ENCODE measurements at regions not wholly inside any gene's neighbourhood (a gene's known extent, or its start where the extent isn't known, plus 50 kb on each side); places are given as distances from the start of the nearest gene placed in this dataset.
"Not testable (repeated sequence)": the region's sequence is repeated elsewhere in the genome, so short reads cannot be mapped to it uniquely, and the experiment has no call there.

- TF ChIP-seq, protein P1, sequence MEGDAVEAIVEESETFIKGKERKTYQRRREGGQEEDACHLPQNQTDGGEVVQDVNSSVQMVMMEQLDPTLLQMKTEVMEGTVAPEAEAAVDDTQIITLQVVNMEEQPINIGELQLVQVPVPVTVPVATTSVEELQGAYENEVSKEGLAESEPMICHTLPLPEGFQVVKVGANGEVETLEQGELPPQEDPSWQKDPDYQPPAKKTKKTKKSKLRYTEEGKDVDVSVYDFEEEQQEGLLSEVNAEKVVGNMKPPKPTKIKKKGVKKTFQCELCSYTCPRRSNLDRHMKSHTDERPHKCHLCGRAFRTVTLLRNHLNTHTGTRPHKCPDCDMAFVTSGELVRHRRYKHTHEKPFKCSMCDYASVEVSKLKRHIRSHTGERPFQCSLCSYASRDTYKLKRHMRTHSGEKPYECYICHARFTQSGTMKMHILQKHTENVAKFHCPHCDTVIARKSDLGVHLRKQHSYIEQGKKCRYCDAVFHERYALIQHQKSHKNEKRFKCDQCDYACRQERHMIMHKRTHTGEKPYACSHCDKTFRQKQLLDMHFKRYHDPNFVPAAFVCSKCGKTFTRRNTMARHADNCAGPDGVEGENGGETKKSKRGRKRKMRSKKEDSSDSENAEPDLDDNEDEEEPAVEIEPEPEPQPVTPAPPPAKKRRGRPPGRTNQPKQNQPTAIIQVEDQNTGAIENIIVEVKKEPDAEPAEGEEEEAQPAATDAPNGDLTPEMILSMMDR (IDR thresholded peaks at IDR 0.05; ENCODE audit: insufficient read depth in 1 of 2, low read depth in 1 of 2, low read length in 1 of 2, severe bottlenecking in 1 of 2, unreplicated experiment in 1 of 2): no peak
Observed at GRCh38 chr1:30216602-30217001, 506.8 kb downstream of the MATN1 start.

DNA sequence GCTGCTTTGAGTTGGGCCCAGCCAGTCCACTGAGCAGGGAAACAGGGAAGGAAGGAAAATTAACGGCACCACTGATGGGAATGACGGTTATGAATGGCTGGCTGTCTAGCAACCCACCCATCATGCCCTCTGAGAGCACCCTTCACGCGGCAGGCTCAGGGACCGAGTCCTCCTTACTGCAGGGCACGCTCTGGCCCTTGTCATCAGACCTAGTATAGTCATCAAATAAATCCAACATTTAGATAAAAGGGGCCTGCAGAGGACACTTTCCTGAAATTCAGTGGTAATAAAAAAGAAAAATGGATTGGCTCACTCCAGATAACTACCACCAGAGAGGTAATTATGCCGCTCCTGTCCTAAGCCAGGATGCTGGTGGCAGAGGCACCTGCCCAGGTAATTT lies 509.4 kb downstream of the MATN1 start:
- CTCF ChIA-PET: no interaction called here
- BruUV-seq (replicated peaks): no TSS peak
- H3K4me3 Mint-ChIP-seq (ENCODE audit: unreplicated experiment): no peak overlapping the region
- POLR2A ChIA-PET: no interaction called here
- no peak overlapping the region for H3K27ac Mint-ChIP-seq (ENCODE audit: unreplicated experiment)
- H3K36me3 Mint-ChIP-seq (ENCODE audit: insufficient read depth, unreplicated experiment): no peaks in the 10 kb centered on the region
- intact Hi-C loops (cut with micrococcal nuclease; ENCODE audit: unreplicated experiment): no loop called here
- H3K27me3 Mint-ChIP-seq (ENCODE audit: insufficient read depth, unreplicated experiment): peaks cover 6% of the 10 kb centered on the region
- DNase-seq: no peak
- no peak overlapping the region for H3K4me3 ChIP-seq (ENCODE audit: low read depth, low read length)
- H3K4me1 ChIP-seq: no peaks in the 10 kb centered on the region
- H3K36me3 ChIP-seq (ENCODE audit: control insufficient read depth, insufficient read depth, low read length): no peaks in the 10 kb centered on the region
- no peaks in the 10 kb centered on the region for H3K9me3 ChIP-seq
- TF ChIP-seq, protein P1 (IDR thresholded peaks at IDR 0.05; ENCODE audit: insufficient read depth in 1 of 2, low read depth in 1 of 2, low read length in 1 of 2, severe bottlenecking in 1 of 2, unreplicated experiment in 1 of 2): no peak
- H3K27me3 ChIP-seq (replicated peaks; ENCODE audit: control insufficient read depth, insufficient read depth, low read length): no peaks in the 10 kb centered on the region
- no peaks in the 10 kb centered on the region for H3K9me3 Mint-ChIP-seq (ENCODE audit: unreplicated experiment)
- H3K4me1 Mint-ChIP-seq (ENCODE audit: low read depth, unreplicated experiment): no peaks in the 10 kb centered on the region

More at GRCh38 chr1:30216602-30217001, 506.8 kb downstream of the MATN1 start:
- H3K9me3 ChIP-seq: no peaks in the 10 kb centered on the region
- Mint-ChIP-seq H3K27ac (ENCODE audit: unreplicated experiment) (no peak overlapping the region), H3K36me3 (ENCODE audit: insufficient read depth, unreplicated experiment) (no peaks in the 10 kb centered on the region), H3K4me3 (ENCODE audit: unreplicated experiment) (no peak overlapping the region), H3K27me3 (ENCODE audit: insufficient read depth, unreplicated experiment) (peaks cover 12% of the 10 kb centered on the region), H3K9me3 (ENCODE audit: unreplicated experiment) (no peaks in the 10 kb centered on the region), H3K4me1 (ENCODE audit: low read depth, unreplicated experiment) (no peaks in the 10 kb centered on the region)
- no peaks in the 10 kb centered on the region for H3K4me1 ChIP-seq
- intact Hi-C loops (cut with micrococcal nuclease; ENCODE audit: unreplicated experiment): no loop called here
- CTCF ChIA-PET: no interaction called here
- no peak overlapping the region for H3K4me3 ChIP-seq (ENCODE audit: low read depth, low read length)
- no peaks in the 10 kb centered on the region for H3K27me3 ChIP-seq (replicated peaks; ENCODE audit: control insufficient read depth, insufficient read depth, low read length)
- no peak for DNase-seq
- no TSS peak for BruUV-seq (replicated peaks)
- POLR2A ChIA-PET: no interaction called here
- no peaks in the 10 kb centered on the region for H3K36me3 ChIP-seq (ENCODE audit: control insufficient read depth, insufficient read depth, low read length)

DNA sequence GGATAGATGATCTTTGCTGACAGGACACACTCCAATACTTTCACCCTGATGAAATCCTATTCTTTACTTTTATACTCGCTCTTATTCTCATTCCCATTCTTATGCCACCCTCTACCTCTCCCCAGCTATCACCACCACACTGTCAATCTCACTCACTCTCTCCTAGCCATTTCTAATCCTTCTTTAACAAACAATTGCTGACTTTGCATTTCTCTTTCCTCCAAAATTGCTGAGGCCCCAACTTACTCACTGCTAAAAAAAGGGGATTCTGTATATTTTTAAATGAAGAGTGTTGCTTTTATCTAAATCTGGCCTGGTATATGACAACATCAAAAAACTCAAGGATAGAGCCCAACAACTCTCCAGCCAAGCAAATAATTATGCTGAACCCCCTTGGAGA lies 515.4 kb downstream of the MATN1 start:
- H3K9me3 Mint-ChIP-seq (ENCODE audit: unreplicated experiment); H3K9me3 ChIP-seq; H3K27me3 Mint-ChIP-seq (ENCODE audit: insufficient read depth, unreplicated experiment); DNase-seq; CTCF ChIA-PET; H3K4me1 Mint-ChIP-seq (ENCODE audit: low read depth, unreplicated experiment); H3K4me1 ChIP-seq; intact Hi-C loops (cut with micrococcal nuclease; ENCODE audit: unreplicated experiment); H3K36me3 Mint-ChIP-seq (ENCODE audit: insufficient read depth, unreplicated experiment); H3K36me3 ChIP-seq (ENCODE audit: control insufficient read depth, insufficient read depth, low read length); H3K27ac Mint-ChIP-seq (ENCODE audit: unreplicated experiment); H3K4me3 ChIP-seq (ENCODE audit: low read depth, low read length); POLR2A ChIA-PET; BruUV-seq (replicated peaks); H3K27me3 ChIP-seq (replicated peaks; ENCODE audit: control insufficient read depth, insufficient read depth, low read length); H3K4me3 Mint-ChIP-seq (ENCODE audit: unreplicated experiment): not testable (repeated sequence)

GRCh38 chr1:30206631-30207030 lies 516.8 kb downstream of the MATN1 start:
- H3K4me1 ChIP-seq; H3K9me3 Mint-ChIP-seq (ENCODE audit: unreplicated experiment); H3K36me3 Mint-ChIP-seq (ENCODE audit: insufficient read depth, unreplicated experiment); H3K27me3 Mint-ChIP-seq (ENCODE audit: insufficient read depth, unreplicated experiment); DNase-seq; POLR2A ChIA-PET; H3K36me3 ChIP-seq (ENCODE audit: control insufficient read depth, insufficient read depth, low read length); H3K4me3 Mint-ChIP-seq (ENCODE audit: unreplicated experiment); BruUV-seq (replicated peaks); intact Hi-C loops (cut with micrococcal nuclease; ENCODE audit: unreplicated experiment); H3K27ac Mint-ChIP-seq (ENCODE audit: unreplicated experiment); H3K4me3 ChIP-seq (ENCODE audit: low read depth, low read length); H3K27me3 ChIP-seq (replicated peaks; ENCODE audit: control insufficient read depth, insufficient read depth, low read length); H3K9me3 ChIP-seq; H3K4me1 Mint-ChIP-seq (ENCODE audit: low read depth, unreplicated experiment): not testable (repeated sequence)
- CTCF ChIA-PET: interaction anchor here (0.7 kb wide), 1 partner anchor 687 kb away, joined by 3 read pairs; no protein-coding TSS in a partner anchor

DNA sequence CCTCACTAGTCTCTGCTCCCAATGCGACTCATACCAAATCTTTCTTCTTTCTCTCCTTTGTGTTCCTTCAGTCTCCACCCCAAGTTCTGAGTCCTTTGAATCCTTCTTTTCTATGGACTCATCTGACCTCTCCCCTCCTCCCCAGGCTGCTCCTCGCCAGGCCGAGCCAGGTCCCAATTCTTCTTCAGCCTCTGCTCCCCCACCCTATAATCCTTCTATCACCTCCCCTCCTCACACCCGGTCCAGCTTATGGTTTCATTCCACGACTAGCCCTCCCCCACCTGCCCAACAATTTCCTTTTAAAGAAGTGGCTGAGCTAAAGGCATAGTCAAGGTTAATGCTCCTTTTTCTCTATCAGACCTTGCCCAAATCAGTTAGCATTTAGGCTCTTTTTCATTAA lies 518.5 kb downstream of the MATN1 start:
- H3K9me3 Mint-ChIP-seq (ENCODE audit: unreplicated experiment); H3K27me3 Mint-ChIP-seq (ENCODE audit: insufficient read depth, unreplicated experiment); H3K4me3 Mint-ChIP-seq (ENCODE audit: unreplicated experiment); DNase-seq; CTCF ChIA-PET; H3K4me1 Mint-ChIP-seq (ENCODE audit: low read depth, unreplicated experiment); POLR2A ChIA-PET; H3K36me3 ChIP-seq (ENCODE audit: control insufficient read depth, insufficient read depth, low read length); H3K27me3 ChIP-seq (replicated peaks; ENCODE audit: control insufficient read depth, insufficient read depth, low read length); H3K36me3 Mint-ChIP-seq (ENCODE audit: insufficient read depth, unreplicated experiment); H3K4me1 ChIP-seq; H3K4me3 ChIP-seq (ENCODE audit: low read depth, low read length); BruUV-seq (replicated peaks); H3K9me3 ChIP-seq; H3K27ac Mint-ChIP-seq (ENCODE audit: unreplicated experiment); intact Hi-C loops (cut with micrococcal nuclease; ENCODE audit: unreplicated experiment): not testable (repeated sequence)
